HEK293T (cell line): ENCODE measurements at regions not wholly inside any gene's neighbourhood (a gene's known extent, or its start where the extent isn't known, plus 50 kb on each side); places are given as distances from the start of the nearest gene placed in this dataset.

Experiments
- CTCF ChIA-PET: fragments of 350-600 bp; formaldehyde crosslinking; extraction: SDS; loops from one replicate; lab custom pipeline; 2021; ENCODE audit warnings: antibody characterized with exemption, inconsistent platforms; lab: Yijun Ruan, JAX
- POLR2A ChIA-PET: fragments of 350-600 bp; formaldehyde crosslinking; extraction: SDS; loops from one replicate; lab custom pipeline; 2020; ENCODE audit warnings: antibody characterized with exemption, inconsistent platforms; lab: Yijun Ruan, JAX
- DNase-seq: peaks from one replicate; pipeline ENCODE4 v3.0.0; 2012; ENCODE audit warnings: mixed read lengths; ENCODE audit errors: extremely low spot score
- ARNT ChIP-seq: fragments of 450-650 bp; IDR thresholded peaks from 2 replicates; pipeline ENCODE4 v1.6.1; 2017; ENCODE audit warnings: mild to moderate bottlenecking
- BHLHE40 ChIP-seq: fragments of 450-650 bp; IDR thresholded peaks from 2 replicates; pipeline ENCODE4 v1.6.1; 2016; ENCODE audit warnings: mild to moderate bottlenecking, moderate library complexity, borderline replicate concordance
- CTBP1 ChIP-seq: fragments of 450-650 bp; IDR thresholded peaks from 2 replicates; pipeline ENCODE4 v1.6.1; 2016; ENCODE audit warnings: borderline replicate concordance
- ELF4 ChIP-seq: fragments of 450-650 bp; IDR thresholded peaks from 2 replicates; pipeline ENCODE4 v1.6.1; 2017; ENCODE audit warnings: antibody characterized with exemption
- FOXA1 ChIP-seq: fragments of 450-650 bp; IDR thresholded peaks from 2 replicates; pipeline ENCODE4 v1.6.1; 2016; ENCODE audit warnings: mild to moderate bottlenecking
- FOXK2 ChIP-seq: fragments of 450-650 bp; IDR thresholded peaks from 2 replicates; pipeline ENCODE4 v1.6.1; 2016; ENCODE audit warnings: mild to moderate bottlenecking
- FOXM1 ChIP-seq: fragments of 450-650 bp; IDR thresholded peaks from 2 replicates; pipeline ENCODE4 v1.6.1; 2017; ENCODE audit warnings: mild to moderate bottlenecking, borderline replicate concordance
- HDGF ChIP-seq: fragments of 450-650 bp; IDR thresholded peaks from 2 replicates; pipeline ENCODE4 v1.6.1; 2017; ENCODE audit warnings: antibody characterized with exemption, borderline replicate concordance
- L3MBTL2 ChIP-seq: fragments of 450-650 bp; conservative IDR thresholded peaks from 2 replicates; pipeline ENCODE4 v1.6.1; 2016; ENCODE audit warnings: mild to moderate bottlenecking
- LEF1 ChIP-seq: fragments of 450-650 bp; IDR thresholded peaks from 2 replicates; pipeline ENCODE4 v1.6.1; 2017; ENCODE audit warnings: mild to moderate bottlenecking, borderline replicate concordance
- NFRKB ChIP-seq: fragments of 450-650 bp; IDR thresholded peaks from 2 replicates; pipeline ENCODE4 v1.6.1; 2016; ENCODE audit warnings: mild to moderate bottlenecking, moderate library complexity
- PKNOX1 ChIP-seq: fragments of 450-650 bp; IDR thresholded peaks from 2 replicates; pipeline ENCODE4 v1.6.1; 2016
- SP1 ChIP-seq: fragments of 450-650 bp; IDR thresholded peaks from 2 replicates; pipeline ENCODE4 v1.6.1; 2017
- SUZ12 ChIP-seq: fragments of 450-650 bp; IDR thresholded peaks from 2 replicates; pipeline ENCODE4 v1.6.1; 2016; ENCODE audit warnings: mild to moderate bottlenecking
- TARDBP ChIP-seq: fragments of 450-650 bp; IDR thresholded peaks from 2 replicates; pipeline ENCODE4 v1.6.1; 2016
- ZNF384 ChIP-seq: fragments of 450-650 bp; IDR thresholded peaks from 2 replicates; pipeline ENCODE4 v1.6.1; 2016

GRCh38 chr6:44529146-44529905 lies 141.8 kb downstream of the CDC5L start:
- no peak for DNase-seq
- no peak for TF ChIP-seq BHLHE40
- no peak for TF ChIP-seq L3MBTL2
- no peak for TF ChIP-seq HDGF
- TF ChIP-seq SUZ12: no peak
- TF ChIP-seq ARNT: no peak
- TF ChIP-seq NFRKB: no peak
- no peak for TF ChIP-seq FOXM1
- no peak for TF ChIP-seq FOXA1
- ChIA-PET CTCF (interaction anchor here (1.6 kb wide), 1 partner anchor 54 kb away, joined by 4 read pairs; no protein-coding TSS in a partner anchor), POLR2A (no interaction called here)

- ChIA-PET CTCF (interaction anchor here (0.5 to 1.6 kb wide), 2 partner anchors 37 to 55 kb away, joined by 4 to 8 read pairs; no protein-coding TSS in a partner anchor), POLR2A (no interaction called here)
- no peak for DNase-seq
Observed at GRCh38 chr6:44530209-44530909, 142.9 kb downstream of the CDC5L start.

GRCh38 chr6:44530910-44531234 lies 143.4 kb downstream of the CDC5L start:
- no peak for DNase-seq
- no peak for TF ChIP-seq ELF4
- CTCF ChIA-PET: interaction anchor here (0.5 to 1.6 kb wide), 2 partner anchors 38 to 55 kb away, joined by 4 to 8 read pairs; no protein-coding TSS in a partner anchor
- POLR2A ChIA-PET: no interaction called here

More at GRCh38 chr6:44530209-44530909, 142.9 kb downstream of the CDC5L start:
- TF ChIP-seq FOXK2: no peak
- no peak for TF ChIP-seq FOXM1

GRCh38 chr6:44531442-44532015 lies 144.0 kb downstream of the CDC5L start:
- TF ChIP-seq CTBP1 (no peak), LEF1 (no peak), BHLHE40 (no peak), SUZ12 (no peak), ARNT (no peak), TARDBP (no peak), HDGF (no peak), FOXA1 (no peak), NFRKB (no peak), SP1 (no peak)
- ChIA-PET CTCF (interaction anchor here (1.6 kb wide), 1 partner anchor 56 kb away, joined by 8 read pairs; no protein-coding TSS in a partner anchor), POLR2A (no interaction called here)
- no peak for DNase-seq

GRCh38 chr6:44533421-44533820 lies 145.9 kb downstream of the CDC5L start:
- ChIA-PET CTCF (interaction anchor here (0.7 to 1.9 kb wide), 2 partner anchors 58 to 63 kb away, joined by 4 to 6 read pairs; no protein-coding TSS in a partner anchor), POLR2A (no interaction called here)
- no peak for DNase-seq
- no peak for TF ChIP-seq BHLHE40
- TF ChIP-seq ARNT: no peak
- TF ChIP-seq NFRKB: no peak
- no peak for TF ChIP-seq LEF1
- TF ChIP-seq ZNF384: no peak
- TF ChIP-seq L3MBTL2: no peak
- no peak for TF ChIP-seq HDGF
- no peak for TF ChIP-seq ELF4
- no peak for TF ChIP-seq SP1
- TF ChIP-seq FOXM1: no peak
- no peak for TF ChIP-seq PKNOX1
- TF ChIP-seq FOXK2: no peak
- TF ChIP-seq CTBP1: no peak
- TF ChIP-seq TARDBP: no peak
- no peak for TF ChIP-seq FOXA1
- no peak for TF ChIP-seq SUZ12

GRCh38 chr6:44534291-44534690 lies 146.8 kb downstream of the CDC5L start:
- no peak for TF ChIP-seq ZNF384
- no peak for TF ChIP-seq CTBP1
- TF ChIP-seq ARNT: no peak
- TF ChIP-seq FOXA1: no peak
- TF ChIP-seq L3MBTL2: no peak
- TF ChIP-seq BHLHE40: no peak
- no peak for TF ChIP-seq SUZ12
- no peak for TF ChIP-seq PKNOX1
- TF ChIP-seq LEF1: no peak
- TF ChIP-seq FOXM1: no peak
- TF ChIP-seq HDGF: no peak
- TF ChIP-seq SP1: no peak
- TF ChIP-seq NFRKB: no peak
- no peak for TF ChIP-seq ELF4
- TF ChIP-seq TARDBP: no peak
- TF ChIP-seq FOXK2: no peak
- CTCF ChIA-PET: interaction anchor here (1.9 kb wide), 1 partner anchor 59 kb away, joined by 6 read pairs; no protein-coding TSS in a partner anchor
- DNase-seq: no peak
- POLR2A ChIA-PET: no interaction called here
